ENCODE measurements at regions not wholly inside any gene's neighbourhood (a gene's known extent, or its start where the extent isn't known, plus 50 kb on each side); places are given as distances from the start of the nearest gene placed in this dataset.

DNA sequence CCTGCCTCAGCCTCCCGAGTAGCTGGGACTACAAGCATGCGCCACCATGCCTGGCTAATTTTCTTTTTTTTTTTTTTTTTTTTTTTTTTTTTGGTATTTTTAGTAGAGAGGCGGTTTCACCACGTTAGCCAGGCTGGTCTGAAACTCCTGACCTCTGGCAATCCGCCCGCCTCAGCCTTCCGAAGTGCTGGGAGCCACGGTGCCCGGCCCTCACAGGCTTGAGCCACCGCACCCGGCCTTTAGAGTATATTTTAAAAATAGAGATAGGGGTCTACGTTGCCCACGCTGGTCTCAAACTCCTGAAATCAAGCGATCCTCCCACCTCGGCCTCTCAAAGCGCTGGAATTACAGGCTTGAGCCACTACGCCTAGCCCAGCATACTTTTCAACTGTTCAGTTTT, 93.4 kb upstream of the CHD2 start:
- WGBS, 2 experiments (ENCODE audit: extremely low coverage in 2 of 2, insufficient read length in 1 of 2) = 100% methylated on average over 1 of the region's 17 CpGs; no CpG with 5 or more reads in 1 of the 2 experiments
- in situ Hi-C loops (cut with MboI; ENCODE audit: low sequenced_read_pairs) (loop anchor here (25.0 kb wide), 1 partner anchor 1819 kb away; the partner anchor contains the start of gene PRC1), intact Hi-C loops (cut with micrococcal nuclease) (loop anchor here (10.0 kb wide), 1 partner anchor 188 kb away; no protein-coding TSS in a partner anchor)

More for the DNA sequence above, 93.4 kb upstream of the CHD2 start:
- H2AK9ac ChIP-seq (replicated peaks; ENCODE audit: low read depth, low read length, poor library complexity) = no peak overlapping the region
- H3K23ac ChIP-seq (ENCODE audit: low read depth, low read length) = no peak overlapping the region
- dilution Hi-C loops (cut with HindIII; ENCODE audit: low sequenced_read_pairs, unreplicated experiment) = loop anchor here (25.0 kb wide), 1 partner anchor 131 kb away; no protein-coding TSS in a partner anchor
- H3K56ac ChIP-seq (ENCODE audit: extremely low read depth, insufficient read depth, low read length) = no peak overlapping the region
- no peaks in the 10 kb centered on the region for H4K20me1 ChIP-seq (ENCODE audit: insufficient read depth, low read length)
- no peak overlapping the region for H3K27ac ChIP-seq (ENCODE audit: insufficient read depth, low read length)
- no peak overlapping the region for H3K18ac ChIP-seq (ENCODE audit: low read depth, low read length)
- peak overlapping the region; percentile 53; the same call in 1 of the 2 replicates for H3K4ac ChIP-seq (ENCODE audit: low read depth, low read length)
- ChIA-PET CTCF (interaction anchor here (0.7 kb wide), 1 partner anchor 112 kb away, joined by 6 read pairs; no protein-coding TSS in a partner anchor), POLR2A (ENCODE audit: unreplicated experiment) (no interaction called here)
- H3K9me3 ChIP-seq (ENCODE audit: control insufficient read depth, insufficient read depth, low read length) = no peaks in the 10 kb centered on the region
- ATAC-seq (ENCODE audit: low read depth) = no peak
- peaks cover 15% of the 10 kb centered on the region for H3K4me1 ChIP-seq (ENCODE audit: control insufficient read depth, insufficient read depth, low read length)
- no peak overlapping the region for H4K5ac ChIP-seq (ENCODE audit: low read depth, low read length)
- DNase-seq = no peak
- no peak overlapping the region; a peak in 1 of 4 replicates for H4K8ac ChIP-seq (ENCODE audit: low read depth in 2 of 2, low read length in 2 of 2)
- H3K36me3 ChIP-seq (ENCODE audit: control insufficient read depth, insufficient read depth, low read length) = no peaks in the 10 kb centered on the region
- peak overlapping the region; percentile 46; the same call in 1 of the 2 replicates for H2BK120ac ChIP-seq (ENCODE audit: low read depth, low read length)
- no peak overlapping the region for H2BK15ac ChIP-seq (ENCODE audit: low read depth, low read length)
- H3K27me3 ChIP-seq (ENCODE audit: control insufficient read depth, insufficient read depth, low read length) = no peaks in the 10 kb centered on the region
- peaks cover 12 to 36% of the 10 kb centered on the region in 2 experiments for H3K79me1 ChIP-seq (ENCODE audit: low read depth in 1 of 2, low read length in 2 of 2)
- H3K9ac ChIP-seq (ENCODE audit: low read depth, low read length) = no peak overlapping the region
- H2BK5ac ChIP-seq (ENCODE audit: low read depth, low read length, poor library complexity, severe bottlenecking) = no peak overlapping the region
- H2AK5ac ChIP-seq (ENCODE audit: low read depth, low read length) = peak overlapping the region; percentile 61; the same call in 1 of the 2 replicates
- H3K4me3 ChIP-seq (ENCODE audit: insufficient read depth, low read depth, low read length) = no peak overlapping the region
- 0 out of 2 replicates have a peak overlapping the region, but pooled peaks have one; percentile 26 for H2BK20ac ChIP-seq (ENCODE audit: low read depth, low read length)
- H3K9me1 ChIP-seq (ENCODE audit: insufficient read depth, low read length) = no peaks in the 10 kb centered on the region
- no peak overlapping the region for H3K4me2 ChIP-seq (ENCODE audit: low read depth, low read length)
- H3K14ac ChIP-seq (replicated peaks; ENCODE audit: low read depth, low read length) = no peak overlapping the region
- H4K91ac ChIP-seq (ENCODE audit: insufficient read depth, low read depth, low read length) = peak overlapping the region; percentile 24; the same call in 1 of the 2 replicates
- no peak overlapping the region for H2AFZ ChIP-seq (replicated peaks; ENCODE audit: low read length, poor library complexity)
- BruUV-seq (replicated peaks) = no TSS peak
- TF ChIP-seq SMC3 (IDR thresholded peaks at IDR 0.05; ENCODE audit: low read depth, low read length) = no peak
- TF ChIP-seq CEBPB (IDR thresholded peaks at IDR 0.05; ENCODE audit: low read depth, low read length) = no peak
- TF ChIP-seq NFE2L2 (IDR thresholded peaks at IDR 0.05; ENCODE audit: low read depth, low read length) = no peak
- TF ChIP-seq BHLHE40 (IDR thresholded peaks at IDR 0.05; ENCODE audit: low read depth, low read length) = no peak
- no peak for TF ChIP-seq MXI1 (IDR thresholded peaks at IDR 0.05; ENCODE audit: borderline replicate concordance, low read depth, low read length)
- TF ChIP-seq, protein P1, sequence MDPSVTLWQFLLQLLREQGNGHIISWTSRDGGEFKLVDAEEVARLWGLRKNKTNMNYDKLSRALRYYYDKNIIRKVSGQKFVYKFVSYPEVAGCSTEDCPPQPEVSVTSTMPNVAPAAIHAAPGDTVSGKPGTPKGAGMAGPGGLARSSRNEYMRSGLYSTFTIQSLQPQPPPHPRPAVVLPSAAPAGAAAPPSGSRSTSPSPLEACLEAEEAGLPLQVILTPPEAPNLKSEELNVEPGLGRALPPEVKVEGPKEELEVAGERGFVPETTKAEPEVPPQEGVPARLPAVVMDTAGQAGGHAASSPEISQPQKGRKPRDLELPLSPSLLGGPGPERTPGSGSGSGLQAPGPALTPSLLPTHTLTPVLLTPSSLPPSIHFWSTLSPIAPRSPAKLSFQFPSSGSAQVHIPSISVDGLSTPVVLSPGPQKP (IDR thresholded peaks at IDR 0.05; ENCODE audit: borderline replicate concordance, low read depth, low read length) = no peak
- TF ChIP-seq MAZ (IDR thresholded peaks at IDR 0.05; ENCODE audit: borderline replicate concordance, low read depth, low read length) = no peak
